Upper lobe of right lung (tissue), 1 donor: ENCODE measurements at regions not wholly inside any gene's neighbourhood (a gene's known extent, or its start where the extent isn't known, plus 50 kb on each side); places are given as distances from the start of the nearest gene placed in this dataset.
"Not testable (repeated sequence)": the region's sequence is repeated elsewhere in the genome, so short reads cannot be mapped to it uniquely, and the experiment has no call there.

Experiments used
- ATAC-seq: fragments of 200-7000 bp; cut with Tn5 transposase; one replicate; pipeline ENCODE4 v1.9.1; 2020; ENCODE audit warnings: mild to moderate bottlenecking, moderate library complexity
- DNase-seq: peaks from one replicate; pipeline ENCODE4 v3.0.0-alpha.2; 2020
- H3K27ac ChIP-seq: fragments of 200-600 bp; one replicate; pipeline ENCODE4 v1.8.0; 2022
- H3K27me3 ChIP-seq: fragments of 200-600 bp; one replicate; pipeline ENCODE4 v1.8.0; 2022; ENCODE audit warnings: mild to moderate bottlenecking
- H3K36me3 ChIP-seq: fragments of 200-600 bp; one replicate; pipeline ENCODE4 v1.8.0; 2022
- H3K4me1 ChIP-seq: fragments of 200-600 bp; one replicate; pipeline ENCODE4 v1.8.0; 2022
- H3K4me3 ChIP-seq: fragments of 200-600 bp; one replicate; pipeline ENCODE4 v1.8.0; 2022; ENCODE audit warnings: mild to moderate bottlenecking
- H3K9me3 ChIP-seq: fragments of 200-600 bp; one replicate; pipeline ENCODE4 v1.8.0; 2022
- intact Hi-C: fragments of 100-400 bp; cut with DNase I; formaldehyde crosslinking; loops from one replicate; pipeline ENCODE4 v1.11.0; 2022
- TF ChIP-seq, protein P1 (sequence below): fragments of 200-600 bp; IDR thresholded peaks from one replicate; pipeline ENCODE4 v1.8.0; 2022; ENCODE audit warnings: antibody characterized with exemption
- donor health status: DM: no; HTN: yes; CAD: no; lungs with severe emphysema.

DNA sequence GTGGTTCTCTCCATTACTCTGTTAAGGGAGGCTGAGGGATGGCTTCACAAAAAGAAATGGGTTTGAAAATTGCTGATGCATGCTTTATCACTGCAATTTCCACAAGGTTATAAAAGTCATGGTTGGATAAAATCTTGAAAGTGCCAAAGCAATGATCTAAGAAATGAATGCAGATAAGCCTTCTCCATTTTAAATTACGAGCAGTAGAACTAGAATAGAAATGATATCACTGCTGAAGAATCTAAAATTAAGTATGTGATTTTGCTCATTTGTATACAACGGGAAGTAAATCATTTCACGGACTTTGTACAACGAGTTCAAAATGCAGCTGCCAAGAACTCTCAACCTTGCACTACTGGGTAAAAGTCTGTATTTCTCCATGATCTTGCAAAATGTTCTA lies 299.0 kb downstream of the PRELID2 start:
- no peaks in the 10 kb centered on the region for H3K4me1 ChIP-seq
- TF ChIP-seq, protein P1, sequence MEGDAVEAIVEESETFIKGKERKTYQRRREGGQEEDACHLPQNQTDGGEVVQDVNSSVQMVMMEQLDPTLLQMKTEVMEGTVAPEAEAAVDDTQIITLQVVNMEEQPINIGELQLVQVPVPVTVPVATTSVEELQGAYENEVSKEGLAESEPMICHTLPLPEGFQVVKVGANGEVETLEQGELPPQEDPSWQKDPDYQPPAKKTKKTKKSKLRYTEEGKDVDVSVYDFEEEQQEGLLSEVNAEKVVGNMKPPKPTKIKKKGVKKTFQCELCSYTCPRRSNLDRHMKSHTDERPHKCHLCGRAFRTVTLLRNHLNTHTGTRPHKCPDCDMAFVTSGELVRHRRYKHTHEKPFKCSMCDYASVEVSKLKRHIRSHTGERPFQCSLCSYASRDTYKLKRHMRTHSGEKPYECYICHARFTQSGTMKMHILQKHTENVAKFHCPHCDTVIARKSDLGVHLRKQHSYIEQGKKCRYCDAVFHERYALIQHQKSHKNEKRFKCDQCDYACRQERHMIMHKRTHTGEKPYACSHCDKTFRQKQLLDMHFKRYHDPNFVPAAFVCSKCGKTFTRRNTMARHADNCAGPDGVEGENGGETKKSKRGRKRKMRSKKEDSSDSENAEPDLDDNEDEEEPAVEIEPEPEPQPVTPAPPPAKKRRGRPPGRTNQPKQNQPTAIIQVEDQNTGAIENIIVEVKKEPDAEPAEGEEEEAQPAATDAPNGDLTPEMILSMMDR: no peak
- intact Hi-C loops: no loop called here
- ATAC-seq (no peak), DNase-seq (no peak)
- H3K27me3 ChIP-seq: no peaks in the 10 kb centered on the region
- no peaks in the 10 kb centered on the region for H3K36me3 ChIP-seq
- H3K27ac ChIP-seq: no peak overlapping the region
- no peaks in the 10 kb centered on the region for H3K9me3 ChIP-seq
- no peak overlapping the region for H3K4me3 ChIP-seq

DNA sequence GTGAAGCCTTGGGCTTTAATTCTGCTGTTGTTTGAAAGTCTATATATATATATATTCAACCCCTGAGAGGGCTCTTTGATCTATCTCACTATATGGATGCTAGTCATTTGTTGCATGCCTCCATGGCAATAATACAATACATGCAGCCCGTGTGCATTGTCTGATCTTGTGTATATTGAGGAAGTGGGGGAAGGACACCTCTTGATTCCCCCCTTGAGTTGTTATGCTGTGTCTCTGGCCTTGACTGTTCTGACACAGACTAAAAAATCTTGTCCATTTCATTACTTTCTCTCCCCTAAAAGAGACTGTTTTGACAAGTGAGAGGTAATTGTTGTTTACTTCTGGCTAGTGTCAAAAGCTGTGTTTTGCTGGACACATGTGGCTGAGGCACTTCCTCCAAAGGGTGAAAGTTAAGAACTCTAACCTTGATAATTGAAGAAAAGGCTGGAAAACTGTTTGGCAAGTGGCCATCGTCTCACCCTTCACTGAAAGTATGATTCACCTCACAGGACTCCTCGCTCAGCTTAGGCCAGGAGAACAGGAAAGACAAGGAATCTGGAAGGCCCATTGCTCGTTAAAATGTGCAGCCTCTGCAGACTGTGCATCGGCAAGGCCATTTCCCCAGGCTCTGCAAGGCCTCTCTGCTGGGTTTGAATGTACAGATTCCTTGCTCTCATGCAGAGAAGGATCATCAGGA lies 304.0 kb downstream of the PRELID2 start:
- no peaks in the 10 kb centered on the region for H3K36me3 ChIP-seq
- H3K9me3 ChIP-seq: no peaks in the 10 kb centered on the region
- TF ChIP-seq, protein P1: no peak
- H3K4me3 ChIP-seq: no peak overlapping the region
- intact Hi-C loops: no loop called here
- H3K27ac ChIP-seq: no peak overlapping the region
- no peak for DNase-seq
- H3K4me1 ChIP-seq: no peaks in the 10 kb centered on the region
- H3K27me3 ChIP-seq: no peaks in the 10 kb centered on the region
- peak; percentile 24 for ATAC-seq

DNA sequence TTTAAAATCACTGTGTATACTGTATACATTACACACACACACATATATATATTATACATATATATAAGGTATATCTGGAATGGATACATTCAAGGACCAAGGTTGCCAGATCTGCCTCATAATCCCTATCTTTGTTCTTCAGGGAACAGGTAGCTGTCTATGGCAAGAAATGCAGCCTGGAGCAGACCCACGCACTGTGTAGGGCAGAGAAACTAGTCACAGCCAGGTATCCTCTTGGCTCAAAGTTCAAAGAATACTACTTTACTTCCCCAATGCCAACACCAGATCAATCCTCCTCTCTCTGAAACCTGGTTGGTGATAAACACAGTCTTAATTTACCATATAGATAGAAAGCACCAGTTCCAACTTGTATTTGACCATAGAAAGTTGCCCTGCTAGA lies 313.6 kb downstream of the PRELID2 start:
- no peaks in the 10 kb centered on the region for H3K4me1 ChIP-seq
- H3K27me3 ChIP-seq: no peaks in the 10 kb centered on the region
- DNase-seq: no peak
- ATAC-seq: no peak
- no peak overlapping the region for H3K4me3 ChIP-seq
- H3K9me3 ChIP-seq: no peaks in the 10 kb centered on the region
- TF ChIP-seq, protein P1: no peak
- intact Hi-C loops: no loop called here
- no peaks in the 10 kb centered on the region for H3K36me3 ChIP-seq
- H3K27ac ChIP-seq: no peak overlapping the region

DNA sequence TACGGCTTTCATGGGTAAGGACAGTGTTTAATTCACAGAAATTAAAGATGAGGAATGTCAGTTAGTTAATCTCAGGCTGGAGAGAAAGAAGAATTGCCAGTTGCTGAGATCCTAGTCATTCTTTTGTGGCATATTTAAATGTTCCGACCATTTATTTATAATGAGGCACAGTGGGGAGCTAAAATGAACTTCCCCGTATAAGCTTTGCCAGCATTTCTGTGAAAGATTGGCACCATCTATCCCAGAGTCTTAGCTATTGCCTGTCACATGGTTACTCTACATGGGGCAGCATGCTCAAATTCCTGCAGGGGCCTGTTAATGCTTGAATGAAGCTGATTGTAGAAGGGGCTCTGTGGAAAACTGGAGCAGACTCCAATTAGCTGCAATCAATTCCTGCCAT lies 314.1 kb downstream of the PRELID2 start:
- H3K27me3 ChIP-seq: no peaks in the 10 kb centered on the region
- intact Hi-C loops: no loop called here
- no peak for DNase-seq
- ATAC-seq: no peak
- no peaks in the 10 kb centered on the region for H3K4me1 ChIP-seq
- H3K9me3 ChIP-seq: no peaks in the 10 kb centered on the region
- H3K4me3 ChIP-seq: no peak overlapping the region
- TF ChIP-seq, protein P1: no peak
- no peaks in the 10 kb centered on the region for H3K36me3 ChIP-seq
- no peak overlapping the region for H3K27ac ChIP-seq

DNA sequence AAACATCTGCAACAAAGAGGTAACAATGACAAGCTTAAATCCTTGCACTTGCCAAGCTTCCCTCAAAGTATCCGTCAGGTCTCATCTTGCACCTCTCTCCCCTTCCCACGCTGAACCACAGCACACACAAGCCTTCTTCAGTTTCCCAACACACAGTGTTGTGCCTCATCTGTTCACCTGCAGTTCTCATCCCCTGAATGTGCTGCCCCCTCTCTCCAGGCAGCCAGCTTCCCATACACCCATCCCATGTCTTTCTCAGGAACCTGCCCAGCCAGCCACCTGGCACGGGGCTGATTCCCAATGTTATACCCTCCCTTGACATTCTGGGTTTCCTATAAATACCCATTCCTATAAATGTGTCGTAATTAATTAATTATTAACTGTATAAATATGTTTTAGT lies 314.8 kb downstream of the PRELID2 start:
- ATAC-seq (no peak), DNase-seq (no peak)
- H3K36me3 ChIP-seq: no peaks in the 10 kb centered on the region
- intact Hi-C loops: no loop called here
- H3K27me3 ChIP-seq: no peaks in the 10 kb centered on the region
- no peaks in the 10 kb centered on the region for H3K4me1 ChIP-seq
- H3K4me3 ChIP-seq: no peak overlapping the region
- H3K27ac ChIP-seq: no peak overlapping the region
- TF ChIP-seq, protein P1: no peak
- H3K9me3 ChIP-seq: no peaks in the 10 kb centered on the region

DNA sequence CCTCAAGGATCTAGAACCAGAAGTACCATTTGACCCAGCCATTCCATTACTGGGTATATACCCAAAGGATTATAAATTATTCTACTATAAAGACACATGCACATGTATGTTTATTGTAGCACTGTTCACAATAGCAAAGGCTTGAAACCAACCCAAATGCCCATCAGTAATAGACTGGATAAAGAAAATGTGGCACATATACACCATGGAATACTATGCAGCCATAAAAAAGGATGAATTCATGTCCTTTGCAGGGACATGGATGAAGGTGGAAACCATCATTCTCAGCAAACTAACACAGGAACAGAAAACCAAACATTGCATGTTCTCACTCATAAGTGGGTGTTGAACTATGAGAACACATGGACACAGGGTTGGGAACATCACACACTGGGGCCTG lies 317.6 kb downstream of the PRELID2 start:
- H3K4me3 ChIP-seq, H3K27ac ChIP-seq, DNase-seq, intact Hi-C loops, H3K27me3 ChIP-seq, H3K4me1 ChIP-seq, ATAC-seq, H3K36me3 ChIP-seq, H3K9me3 ChIP-seq: not testable (repeated sequence)
